H1 (cell line): ENCODE measurements at regions not wholly inside any gene's neighbourhood (a gene's known extent, or its start where the extent isn't known, plus 50 kb on each side); places are given as distances from the start of the nearest gene placed in this dataset.

Source experiments
- CREB1 ChIP-seq: IDR thresholded peaks from 2 replicates; pipeline ENCODE4 v1.6.1; 2012; ENCODE audit warnings: inconsistent platforms
- CTCF ChIP-seq, 3 experiments: IDR thresholded peaks; 1 replicate in 2 of 3; 2 replicates in 1 of 3; pipeline versions ENCODE4 v1.5.1 to v1.6.1; 2011; ENCODE audit warnings: low read length in 3 of 3, mild to moderate bottlenecking in 3 of 3, inconsistent platforms in 2 of 3, low read depth in 1 of 3, moderate library complexity in 1 of 3; ENCODE audit not compliant: insufficient read depth in 1 of 3; ENCODE audit errors: control extremely low read depth in 1 of 3
- E2F6 ChIP-seq: IDR thresholded peaks from 2 replicates; pipeline ENCODE4 v1.6.1; 2012; ENCODE audit warnings: inconsistent platforms
- HDAC6 ChIP-seq: IDR thresholded peaks from one replicate; pipeline ENCODE4 v1.7.1; 2012; ENCODE audit warnings: low read depth, mild to moderate bottlenecking, inconsistent platforms, low read length, moderate library complexity
- NRF1 ChIP-seq: IDR thresholded peaks from 2 replicates; pipeline ENCODE4 v1.6.1; 2011; ENCODE audit warnings: mild to moderate bottlenecking, low read depth, low read length, improper control_type of control experiment
- POLR2A ChIP-seq, 2 experiments: IDR thresholded peaks; 1 replicate in 1 of 2; 2 replicates in 1 of 2; pipeline ENCODE4 v1.6.1; 2011; ENCODE audit warnings: low read depth in 2 of 2, low read length in 2 of 2, mild to moderate bottlenecking in 2 of 2; ENCODE audit errors: control extremely low read depth in 1 of 2
- POLR2AphosphoS5 ChIP-seq: IDR thresholded peaks from 2 replicates; pipeline ENCODE4 v1.6.1; 2011; ENCODE audit warnings: low read depth, low read length
- SP2 ChIP-seq: IDR thresholded peaks from 2 replicates; pipeline ENCODE4 v1.6.1; 2012; ENCODE audit warnings: mild to moderate bottlenecking, low read length, inconsistent platforms
- SRF ChIP-seq: IDR thresholded peaks from 2 replicates; pipeline ENCODE4 v1.6.1; 2011; ENCODE audit warnings: mild to moderate bottlenecking, low read depth, low read length, moderate library complexity
- USF2 ChIP-seq: IDR thresholded peaks from 2 replicates; pipeline ENCODE4 v1.6.1; 2011; ENCODE audit warnings: low read length, improper control_type of control experiment

GRCh38 chr7:49346195-49346899 is 422.0 kb downstream of the CDC14C start:
- no peak for TF ChIP-seq E2F6
- no peak for TF ChIP-seq CTCF (IDR thresholded peaks at IDR 0.05; ENCODE audit: control extremely low read depth in 1 of 3, insufficient read depth in 1 of 3, low read depth in 1 of 3, low read length in 3 of 3)
- TF ChIP-seq CREB1: no peak
- TF ChIP-seq USF2: no peak
- TF ChIP-seq POLR2AphosphoS5: no peak
- TF ChIP-seq POLR2A (IDR thresholded peaks at IDR 0.05; ENCODE audit: control extremely low read depth in 1 of 2, low read depth in 2 of 2, low read length in 2 of 2): no peak
- no peak for TF ChIP-seq SRF
- TF ChIP-seq NRF1: no peak
- TF ChIP-seq HDAC6: no peak
- no peak for TF ChIP-seq SP2
